HCT116 (cell line): ENCODE measurements at regions not wholly inside any gene's neighbourhood (a gene's known extent, or its start where the extent isn't known, plus 50 kb on each side); places are given as distances from the start of the nearest gene placed in this dataset.

ENCODE experiments used
- ATAC-seq: fragments of 200-7000 bp; cut with Tn5 transposase; 2 replicates; pipeline ENCODE4 v1.9.1; 2020; ENCODE audit warnings: mild to moderate bottlenecking, moderate library complexity
- BruUV-seq: library from RNA; stranded (reverse); fragments of 400-500 nt; replicated peaks from 2 replicates; lab custom pipeline; 2021; lab: Mats Ljungman, UMichigan
- CTCF ChIA-PET: fragments of 300-600 bp; sonication (Branson Sonifier 250); formaldehyde crosslinking; loops from one replicate; lab custom pipeline; 2021; ENCODE audit warnings: antibody characterized with exemption; lab: Charles Lee
- POLR2A ChIA-PET: fragments of 300-600, 350-600 bp; sonication (Branson Sonifier 250); formaldehyde crosslinking; loops from one replicate; lab custom pipeline; 2021; ENCODE audit warnings: antibody characterized with exemption; lab: Charles Lee
- RAD21 ChIA-PET, 2 experiments: fragments of 300-600 bp; sonication (Branson Sonifier 250); formaldehyde crosslinking; loops; one replicate each; lab custom pipeline; 2023; ENCODE audit warnings: low total read pairs in 2 of 2; ENCODE audit not compliant: uncharacterized antibody in 2 of 2, unreplicated experiment in 2 of 2, low non-redundant PET in 1 of 2; lab: Charles Lee
- DNase-seq: peaks from one replicate; pipeline ENCODE4 v3.0.0-alpha.2; 2010; ENCODE audit warnings: low read depth, low spot score
- H2AFZ ChIP-seq: fragments of 200-600 bp; shearing (Covaris generic), sonication (generic); 2 replicates; pipeline ENCODE4 v1.6.1; 2017; ENCODE audit warnings: low read depth, mixed run types, mixed read lengths, antibody characterized with exemption, low read length; ENCODE audit not compliant: poor library complexity, severe bottlenecking
- H3K27ac ChIP-seq: 2 replicates; pipeline ENCODE4 v1.5.1; 2012; ENCODE audit warnings: low read depth, low read length
- H3K27me3 ChIP-seq: fragments of 200-600 bp; sonication (generic); 2 replicates; pipeline ENCODE4 v1.6.1; 2016; ENCODE audit warnings: mixed run types, low read length, mixed read lengths; ENCODE audit not compliant: insufficient read depth
- H3K36me3 ChIP-seq, 2 experiments: fragments of 200-500 bp in 1 of 2; fragments of 200-600 bp in 1 of 2; sonication (Bioruptor generic) in 1 of 2; sonication (generic) in 1 of 2; 2 replicates each; pipeline versions ENCODE4 v1.5.1 to v1.6.1; 2014 to 2016; ENCODE audit warnings: low read length in 2 of 2, inconsistent platforms in 1 of 2, mixed read lengths in 1 of 2, mixed run types in 1 of 2; ENCODE audit not compliant: insufficient read depth in 2 of 2, control insufficient read depth in 1 of 2
- H3K4me1 ChIP-seq, 2 experiments: fragments of 200-600 bp in 1 of 2; sonication (generic) in 1 of 2; 2 replicates each; pipeline versions ENCODE4 v1.5.1 to v1.6.1; 2012 to 2017; ENCODE audit warnings: low read length in 2 of 2, inconsistent platforms in 1 of 2, mild to moderate bottlenecking in 1 of 2, mixed read lengths in 1 of 2, mixed run types in 1 of 2, moderate library complexity in 1 of 2; ENCODE audit not compliant: insufficient read depth in 2 of 2, control insufficient read depth in 1 of 2
- H3K4me2 ChIP-seq: fragments of 200-600 bp; sonication (generic); 2 replicates; pipeline ENCODE4 v1.6.1; 2017; ENCODE audit warnings: mixed run types, low read length, mixed read lengths
- H3K4me3 ChIP-seq, 2 experiments: fragments of 200-600 bp in 1 of 2; sonication (generic) in 1 of 2; replicated peaks in 1 of 2; 2 replicates each; pipeline ENCODE4 v1.5.1; 2011 to 2016; ENCODE audit warnings: low read length in 2 of 2, control low read depth in 1 of 2, low read depth in 1 of 2, mild to moderate bottlenecking in 1 of 2, mixed read lengths in 1 of 2, mixed run types in 1 of 2
- H3K79me2 ChIP-seq: fragments of 200-600 bp; sonication (generic); 2 replicates; pipeline ENCODE4 v1.6.1; 2017; ENCODE audit warnings: mild to moderate bottlenecking, mixed run types, low read length, moderate library complexity, mixed read lengths; ENCODE audit not compliant: insufficient read depth
- H3K9ac ChIP-seq: fragments of 200-600 bp; sonication (generic); 2 replicates; pipeline ENCODE4 v1.6.1; 2016; ENCODE audit warnings: low read length, mixed read lengths
- H3K9me2 ChIP-seq: fragments of 200-600 bp; sonication (generic), shearing (Covaris generic); 2 replicates; pipeline ENCODE4 v1.6.1; 2017; ENCODE audit warnings: mixed run types, mild to moderate bottlenecking, moderate library complexity; ENCODE audit not compliant: insufficient read depth
- H3K9me3 ChIP-seq, 2 experiments: fragments of 200-500 bp in 1 of 2; fragments of 200-600 bp in 1 of 2; sonication (Bioruptor generic) in 1 of 2; sonication (generic) in 1 of 2; 2 replicates each; pipeline ENCODE4 v1.6.1; 2014 to 2017; ENCODE audit warnings: low read length in 2 of 2, mixed read lengths in 2 of 2, inconsistent platforms in 1 of 2, low read depth in 1 of 2, mild to moderate bottlenecking in 1 of 2, mixed run types in 1 of 2, moderate library complexity in 1 of 2; ENCODE audit not compliant: control insufficient read depth in 1 of 2, insufficient read depth in 1 of 2
- H4K20me1 ChIP-seq: fragments of 200-600 bp; sonication (generic), shearing (Covaris generic); 2 replicates; pipeline ENCODE4 v1.6.1; 2017; ENCODE audit warnings: mixed run types, mild to moderate bottlenecking, moderate library complexity; ENCODE audit not compliant: insufficient read depth
- CBX3 ChIP-seq: IDR thresholded peaks from 2 replicates; pipeline ENCODE4 v1.6.1; 2012; ENCODE audit warnings: low read depth
- EGR1 ChIP-seq: IDR thresholded peaks from 2 replicates; pipeline ENCODE4 v1.6.1; 2012; ENCODE audit warnings: low read depth
- ELF1 ChIP-seq: IDR thresholded peaks from 2 replicates; pipeline ENCODE4 v1.6.1; 2012; ENCODE audit warnings: low read depth, borderline replicate concordance
- EZH2 ChIP-seq: fragments of 200-600 bp; sonication (generic); IDR thresholded peaks from 2 replicates; pipeline ENCODE4 v1.6.1; 2017; ENCODE audit warnings: antibody characterized with exemption, mixed run types
- EZH2phosphoT487 ChIP-seq: fragments of 200-600 bp; IDR thresholded peaks from 2 replicates; pipeline ENCODE4 v1.6.1; 2018; ENCODE audit warnings: antibody characterized with exemption, borderline replicate concordance
- JUND ChIP-seq: IDR thresholded peaks from 2 replicates; pipeline ENCODE4 v1.6.1; 2012
- MAX ChIP-seq: IDR thresholded peaks from 2 replicates; pipeline ENCODE4 v1.6.1; 2012
- POLR2A ChIP-seq: IDR thresholded peaks from 2 replicates; pipeline ENCODE4 v1.7.0; 2011; ENCODE audit warnings: borderline replicate concordance; ENCODE audit not compliant: insufficient read depth, insufficient read length; ENCODE audit errors: extremely low read depth
- POLR2AphosphoS5 ChIP-seq: IDR thresholded peaks from 2 replicates; pipeline ENCODE4 v1.6.1; 2011; ENCODE audit warnings: mild to moderate bottlenecking, low read depth, low read length, moderate library complexity
- RAD21 ChIP-seq: IDR thresholded peaks from 2 replicates; pipeline ENCODE4 v1.6.1; 2012; ENCODE audit warnings: low read depth, mild to moderate bottlenecking
- REST ChIP-seq: IDR thresholded peaks from 2 replicates; pipeline ENCODE4 v1.6.1; 2012; ENCODE audit warnings: low read depth
- SIN3A ChIP-seq: IDR thresholded peaks from 2 replicates; pipeline ENCODE4 v1.6.1; 2012; ENCODE audit warnings: low read depth
- SP1 ChIP-seq: IDR thresholded peaks from 2 replicates; pipeline ENCODE4 v1.6.1; 2012; ENCODE audit warnings: low read depth
- SRF ChIP-seq: IDR thresholded peaks from 2 replicates; pipeline ENCODE4 v1.6.1; 2012; ENCODE audit warnings: low read depth
- YY1 ChIP-seq: IDR thresholded peaks from 2 replicates; pipeline ENCODE4 v1.6.1; 2011; ENCODE audit warnings: low read length, low read depth, moderate library complexity, mild to moderate bottlenecking; ENCODE audit not compliant: insufficient replicate concordance; ENCODE audit errors: extremely low read depth
- ZBTB33 ChIP-seq: IDR thresholded peaks from 2 replicates; pipeline ENCODE4 v1.6.1; 2011; ENCODE audit warnings: mild to moderate bottlenecking, low read length, moderate library complexity; ENCODE audit not compliant: insufficient replicate concordance; ENCODE audit errors: extremely low read depth
- ZFX ChIP-seq: fragments of 450-650 bp; IDR thresholded peaks from 2 replicates; pipeline ENCODE4 v1.6.1; 2017
- ZNF274 ChIP-seq: fragments of 200-500 bp; sonication (Bioruptor generic); IDR thresholded peaks from 2 replicates; pipeline ENCODE4 v1.6.1; 2014; ENCODE audit warnings: mild to moderate bottlenecking, low read depth, low read length, inconsistent platforms
- intact Hi-C: fragments of 100-400 bp; cut with micrococcal nuclease; formaldehyde crosslinking; loops from 2 replicates; pipeline ENCODE4 v1.10.0; 2022

- Histone ChIP-seq H3K79me2 (no peaks in the 10 kb centered on the region), H3K9ac (no peak overlapping the region), H3K4me3 (no peak overlapping the region), H3K4me1 (no peaks in the 10 kb centered on the region), H3K27ac (no peak overlapping the region), H3K9me2 (no peaks in the 10 kb centered on the region), H4K20me1 (no peaks in the 10 kb centered on the region), H3K4me2 (no peak overlapping the region), H3K9me3 (no peaks in the 10 kb centered on the region), H3K27me3 (peaks cover 9% of the 10 kb centered on the region; the same call in 1 of the 2 replicates), H2AFZ (no peak overlapping the region), H3K36me3 (no peaks in the 10 kb centered on the region)
- POLR2A ChIA-PET: no interaction called here
- no peak for ATAC-seq
- no peak for DNase-seq
- TF ChIP-seq RAD21: no peak
- no TSS peak for BruUV-seq
- RAD21 ChIA-PET: no interaction called here
- CTCF ChIA-PET: no interaction called here
- intact Hi-C loops: no loop called here
Observed at GRCh38 chr2:65620026-65620425, 187.6 kb upstream of the SPRED2 start.

- ChIA-PET POLR2A (no interaction called here), RAD21 (no interaction called here), CTCF (no interaction called here)
- Histone ChIP-seq H3K9me3 (no peaks in the 10 kb centered on the region), H3K9ac (no peak overlapping the region), H3K27ac (no peak overlapping the region), H4K20me1 (no peaks in the 10 kb centered on the region), H3K27me3 (no peaks in the 10 kb centered on the region), H3K79me2 (no peaks in the 10 kb centered on the region), H3K36me3 (no peaks in the 10 kb centered on the region), H3K4me1 (no peaks in the 10 kb centered on the region), H3K9me2 (no peaks in the 10 kb centered on the region), H3K4me3 (no peak overlapping the region), H3K4me2 (no peak overlapping the region), H2AFZ (no peak overlapping the region)
- no peak for TF ChIP-seq JUND
- no peak for TF ChIP-seq CBX3
- TF ChIP-seq ELF1: no peak
- TF ChIP-seq POLR2A: no peak
- TF ChIP-seq EZH2: no peak
- no peak for TF ChIP-seq SRF
- no peak for TF ChIP-seq SIN3A
- TF ChIP-seq ZFX: no peak
- no peak for TF ChIP-seq POLR2AphosphoS5
- TF ChIP-seq ZNF274: no peak
- no peak for TF ChIP-seq SP1
- no peak for TF ChIP-seq EGR1
- TF ChIP-seq EZH2phosphoT487: no peak
- TF ChIP-seq YY1: no peak
- TF ChIP-seq MAX: no peak
- no peak for TF ChIP-seq REST
- no peak for TF ChIP-seq ZBTB33
- no TSS peak for BruUV-seq
- DNase-seq (no peak), ATAC-seq (no peak)
- intact Hi-C loops: no loop called here
Observed at GRCh38 chr2:65615602-65616001, 183.2 kb upstream of the SPRED2 start.
